CD14-positive monocyte (primary cell): ENCODE measurements at regions not wholly inside any gene's neighbourhood (a gene's known extent, or its start where the extent isn't known, plus 50 kb on each side); places are given as distances from the start of the nearest gene placed in this dataset.

Experiments used
- DNase-seq, 3 donors: peaks; one replicate each; pipeline ENCODE4 v3.0.0-alpha.2; 2011 to 2022
- H2AFZ ChIP-seq: 2 replicates; pipeline ENCODE4 v1.6.0; 2012; ENCODE audit warnings: mild to moderate bottlenecking, low read depth, low read length, inconsistent platforms; ENCODE audit not compliant: insufficient read depth, poor library complexity, severe bottlenecking
- H3K27ac ChIP-seq, 2 donors: 1 replicate in 1 of 2; 2 replicates in 1 of 2; pipeline ENCODE4 v1.5.1; 2012 to 2013; ENCODE audit warnings: low read length in 2 of 2, control low read depth in 1 of 2, inconsistent platforms in 1 of 2, low read depth in 1 of 2, mild to moderate bottlenecking in 1 of 2
- H3K27me3 ChIP-seq, 2 donors: one replicate each; pipeline versions ENCODE4 v1.6.0 to v1.6.1; 2011 to 2013; ENCODE audit warnings: low read length in 2 of 2; ENCODE audit not compliant: control insufficient read depth in 2 of 2, insufficient read depth in 2 of 2
- H3K36me3 ChIP-seq, 2 donors: replicated peaks in 1 of 2; 1 replicate in 1 of 2; 2 replicates in 1 of 2; pipeline versions ENCODE4 v1.5.1 to v1.6.1; 2012 to 2013; ENCODE audit warnings: low read length in 2 of 2, control low read depth in 1 of 2, inconsistent platforms in 1 of 2, mild to moderate bottlenecking in 1 of 2; ENCODE audit not compliant: insufficient read depth in 2 of 2, control insufficient read depth in 1 of 2
- H3K4me1 ChIP-seq, 2 donors: 1 replicate in 1 of 2; 2 replicates in 1 of 2; pipeline versions ENCODE4 v1.5.1 to v1.6.1; 2012 to 2013; ENCODE audit warnings: low read length in 2 of 2, control low read depth in 1 of 2, inconsistent platforms in 1 of 2, mild to moderate bottlenecking in 1 of 2, moderate library complexity in 1 of 2; ENCODE audit not compliant: insufficient read depth in 2 of 2, control insufficient read depth in 1 of 2
- H3K4me2 ChIP-seq: replicated peaks from 2 replicates; pipeline ENCODE3; 2012; ENCODE audit warnings: low read length, moderate library complexity, mild to moderate bottlenecking; ENCODE audit not compliant: poor library complexity, severe bottlenecking; ENCODE audit errors: extremely low read depth
- H3K4me3 ChIP-seq, 3 experiments: fragments of 200-600 bp in 1 of 3; sonication (generic) in 1 of 3; replicated peaks in 1 of 3; 1 replicate in 2 of 3; 2 replicates in 1 of 3; pipeline ENCODE4 v1.5.1; 2011 to 2013; ENCODE audit warnings: low read length in 3 of 3, mild to moderate bottlenecking in 3 of 3, control low read depth in 2 of 3, low read depth in 2 of 3, inconsistent platforms in 1 of 3, moderate library complexity in 1 of 3
- H3K79me2 ChIP-seq: 2 replicates; pipeline ENCODE4 v1.6.0; 2012; ENCODE audit warnings: mild to moderate bottlenecking, control low read depth, inconsistent platforms, low read length, moderate library complexity; ENCODE audit not compliant: insufficient read depth
- H3K9ac ChIP-seq: 2 replicates; pipeline ENCODE4 v1.6.0; 2017; ENCODE audit warnings: low read length, mild to moderate bottlenecking; ENCODE audit not compliant: insufficient read depth, poor library complexity, severe bottlenecking
- H3K9me3 ChIP-seq, 2 donors: replicated peaks in 1 of 2; 1 replicate in 1 of 2; 2 replicates in 1 of 2; pipeline versions ENCODE4 v1.5.1 to v1.6.1; 2012 to 2013; ENCODE audit warnings: low read length in 2 of 2, control low read depth in 1 of 2; ENCODE audit not compliant: control insufficient read depth in 1 of 2, insufficient read depth in 1 of 2
- H4K20me1 ChIP-seq: 2 replicates; pipeline ENCODE4 v1.6.0; 2012; ENCODE audit warnings: mild to moderate bottlenecking, low read length, control low read depth, moderate library complexity; ENCODE audit not compliant: insufficient read depth
- H3K27ac Mint-ChIP-seq, 7 donors: one replicate each; pipeline ENCODE4 v1.8.0; 2020; ENCODE audit warnings: mild to moderate bottlenecking in 7 of 7, mixed read lengths in 7 of 7, moderate library complexity in 6 of 7, inconsistent platforms in 2 of 7
- H3K27me3 Mint-ChIP-seq, 3 donors: one replicate each; pipeline ENCODE4 v1.8.0; 2021 to 2022; ENCODE audit warnings: low read depth in 3 of 3, mild to moderate bottlenecking in 3 of 3, mixed read lengths in 3 of 3, moderate library complexity in 3 of 3, inconsistent platforms in 1 of 3
- H3K36me3 Mint-ChIP-seq, 2 donors: one replicate each; pipeline ENCODE4 v1.8.0; 2020; ENCODE audit warnings: mixed read lengths in 2 of 2, inconsistent platforms in 1 of 2, mild to moderate bottlenecking in 1 of 2
- H3K4me1 Mint-ChIP-seq: one replicate; pipeline ENCODE4 v1.8.0; 2020; ENCODE audit warnings: mild to moderate bottlenecking, mixed read lengths
- H3K4me3 Mint-ChIP-seq, 2 donors: one replicate each; pipeline ENCODE4 v1.8.0; 2020; ENCODE audit warnings: mild to moderate bottlenecking in 2 of 2, mixed read lengths in 2 of 2, moderate library complexity in 1 of 2
- H3K9me3 Mint-ChIP-seq, 7 donors: one replicate each; pipeline ENCODE4 v1.8.0; 2020 to 2022; ENCODE audit warnings: mixed read lengths in 7 of 7, mild to moderate bottlenecking in 6 of 7, moderate library complexity in 6 of 7, inconsistent platforms in 2 of 7
- WGBS: methylation state at CpG from one replicate; pipeline ENCODE4 v1.1.5; 2013; ENCODE audit warnings: missing lambda C conversion rate; ENCODE audit not compliant: insufficient coverage; 5-methylcytosine and 5-hydroxymethylcytosine counted together
- intact Hi-C, 2 donors: fragments of 100-400 bp; cut with micrococcal nuclease; formaldehyde crosslinking; loops; one replicate each; pipeline versions ENCODE4 v1.15.0 to v1.15.1; 2023
- TF ChIP-seq, protein P1 (sequence below): fragments of 200-600 bp; IDR thresholded peaks from one replicate; pipeline ENCODE4 v1.8.0; 2022; ENCODE audit warnings: antibody characterized with exemption, mild to moderate bottlenecking

GRCh38 chr11:69427906-69428880, 53.3 kb upstream of the LINC01488 start:
- Histone ChIP-seq H3K27ac (no peak overlapping the region), H2AFZ (no peak overlapping the region), H3K9me3 (peaks cover 8% of the 10 kb centered on the region in 2 donors), H4K20me1 (no peaks in the 10 kb centered on the region), H3K79me2 (no peaks in the 10 kb centered on the region), H3K27me3 (no peaks in the 10 kb centered on the region), H3K4me3 (no peak overlapping the region), H3K4me1 (no peaks in the 10 kb centered on the region), H3K9ac (no peak overlapping the region), H3K4me2 (no peak overlapping the region), H3K36me3 (no peaks in the 10 kb centered on the region)
- Mint-ChIP-seq H3K36me3 (no peaks in the 10 kb centered on the region), H3K4me3 (no peak overlapping the region), H3K9me3 (peaks cover 2 to 13% (median 7%) of the 10 kb centered on the region in 7 donors), H3K4me1 (no peaks in the 10 kb centered on the region), H3K27me3 (peaks cover 2 to 9% (median 8%) of the 10 kb centered on the region in 3 donors), H3K27ac (no peak overlapping the region)
- DNase-seq = no peak
- intact Hi-C loops = no loop called here
- 85% methylated on average over 14 of the region's 19 CpGs for WGBS
- TF ChIP-seq, protein P1, sequence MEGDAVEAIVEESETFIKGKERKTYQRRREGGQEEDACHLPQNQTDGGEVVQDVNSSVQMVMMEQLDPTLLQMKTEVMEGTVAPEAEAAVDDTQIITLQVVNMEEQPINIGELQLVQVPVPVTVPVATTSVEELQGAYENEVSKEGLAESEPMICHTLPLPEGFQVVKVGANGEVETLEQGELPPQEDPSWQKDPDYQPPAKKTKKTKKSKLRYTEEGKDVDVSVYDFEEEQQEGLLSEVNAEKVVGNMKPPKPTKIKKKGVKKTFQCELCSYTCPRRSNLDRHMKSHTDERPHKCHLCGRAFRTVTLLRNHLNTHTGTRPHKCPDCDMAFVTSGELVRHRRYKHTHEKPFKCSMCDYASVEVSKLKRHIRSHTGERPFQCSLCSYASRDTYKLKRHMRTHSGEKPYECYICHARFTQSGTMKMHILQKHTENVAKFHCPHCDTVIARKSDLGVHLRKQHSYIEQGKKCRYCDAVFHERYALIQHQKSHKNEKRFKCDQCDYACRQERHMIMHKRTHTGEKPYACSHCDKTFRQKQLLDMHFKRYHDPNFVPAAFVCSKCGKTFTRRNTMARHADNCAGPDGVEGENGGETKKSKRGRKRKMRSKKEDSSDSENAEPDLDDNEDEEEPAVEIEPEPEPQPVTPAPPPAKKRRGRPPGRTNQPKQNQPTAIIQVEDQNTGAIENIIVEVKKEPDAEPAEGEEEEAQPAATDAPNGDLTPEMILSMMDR = no peak

DNA sequence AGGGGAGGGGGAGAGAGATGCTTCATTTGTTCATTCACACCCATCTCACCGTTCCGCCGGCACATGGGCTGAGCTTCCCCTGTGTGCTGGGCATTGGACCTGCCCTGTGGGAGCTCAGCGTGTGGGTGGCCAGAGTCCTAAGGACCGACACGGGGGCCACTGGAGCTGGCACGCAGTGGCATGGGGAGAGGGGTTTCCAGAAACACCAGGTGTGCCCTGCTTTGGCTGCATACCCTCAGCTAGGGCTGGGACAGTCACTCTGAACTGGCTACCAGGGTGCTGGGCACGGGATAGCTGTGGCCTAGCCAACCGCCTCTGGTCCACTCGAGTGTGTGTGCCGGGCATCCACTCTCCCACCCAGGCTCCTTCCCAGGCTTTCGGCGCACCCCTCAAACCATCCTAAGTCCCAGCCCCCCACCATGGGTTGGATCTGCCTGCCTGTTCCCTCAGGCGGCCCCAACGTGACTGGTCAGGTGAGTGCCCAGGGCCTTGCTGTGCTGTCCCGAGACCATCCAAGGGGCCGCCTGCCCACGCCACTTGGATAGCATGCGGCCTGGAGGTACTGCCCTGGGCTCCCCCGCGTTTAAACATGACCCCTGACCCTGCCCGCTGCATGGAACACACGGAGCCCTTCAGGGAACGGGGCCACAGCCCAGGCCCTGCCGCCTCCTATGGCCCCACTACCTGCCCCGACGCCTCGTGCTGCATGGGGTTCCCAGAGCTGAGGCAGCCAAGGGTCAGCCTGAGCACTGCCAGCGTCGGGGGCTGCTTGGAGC, 51.6 kb upstream of the LINC01488 start:
- Histone ChIP-seq H3K4me3 (no peak overlapping the region), H3K36me3 (no peaks in the 10 kb centered on the region), H3K9me3 (peaks cover 1% of the 10 kb centered on the region in 2 donors), H3K4me1 (no peaks in the 10 kb centered on the region), H3K9ac (no peak overlapping the region), H4K20me1 (no peaks in the 10 kb centered on the region), H2AFZ (no peak overlapping the region), H3K27ac (no peak overlapping the region), H3K4me2 (no peak overlapping the region), H3K27me3 (peaks cover 0 to 1% of the 10 kb centered on the region in 2 donors), H3K79me2 (no peaks in the 10 kb centered on the region)
- Mint-ChIP-seq H3K27ac (no peak overlapping the region), H3K4me1 (peaks cover 1% of the 10 kb centered on the region), H3K4me3 (no peak overlapping the region), H3K9me3 (peaks cover under 1 to 8% (median 2%) of the 10 kb centered on the region in 7 donors), H3K27me3 (peaks cover 3 to 11% (median 7%) of the 10 kb centered on the region in 3 donors), H3K36me3 (no peaks in the 10 kb centered on the region)
- TF ChIP-seq, protein P1 = no peak
- intact Hi-C loops = no loop called here
- DNase-seq = no peak
- 96% methylated on average over 23 of the region's 30 CpGs for WGBS
